ENCODE measurements at regions not wholly inside any gene's neighbourhood (a gene's known extent, or its start where the extent isn't known, plus 50 kb on each side); places are given as distances from the start of the nearest gene placed in this dataset.

- H3K4me3 ChIP-seq, result no peak overlapping the region
- no peak for TF ChIP-seq CTCF (IDR thresholded peaks at IDR 0.05)
- ATAC-seq, result no peak
- no peak for DNase-seq
- H3K9me3 ChIP-seq, result no peaks in the 10 kb centered on the region
- H3K4me1 ChIP-seq (ENCODE audit: low read depth), result no peaks in the 10 kb centered on the region
- no peaks in the 10 kb centered on the region for H3K36me3 ChIP-seq (ENCODE audit: low read depth)
- intact Hi-C loops (cut with DNase I, micrococcal nuclease), result no loop called here
These were observed 56.7 kb upstream of the NXF3 start for GRCh38 chrX:103149652-103150051.

GRCh38 chrX:103148075-103148474 is 55.1 kb upstream of the NXF3 start:
- Histone ChIP-seq H3K4me1 (ENCODE audit: low read depth) (no peaks in the 10 kb centered on the region), H3K9me3 (no peaks in the 10 kb centered on the region), H3K36me3 (ENCODE audit: low read depth) (no peaks in the 10 kb centered on the region), H3K4me3 (no peak overlapping the region)
- ATAC-seq (no peak), DNase-seq (no peak)
- intact Hi-C loops (cut with DNase I, micrococcal nuclease), result no loop called here
- no peak for TF ChIP-seq CTCF (IDR thresholded peaks at IDR 0.05)
